Mucosa of rectum (tissue), 2 donors: ENCODE measurements at regions not wholly inside any gene's neighbourhood (a gene's known extent, or its start where the extent isn't known, plus 50 kb on each side); places are given as distances from the start of the nearest gene placed in this dataset.

Experiments
- H3K27ac ChIP-seq, 2 donors: one replicate each; pipeline ENCODE4 v1.7.0; 2013; ENCODE audit warnings: inconsistent platforms in 2 of 2, low read depth in 2 of 2, low read length in 2 of 2
- H3K27me3 ChIP-seq, 2 donors: one replicate each; pipeline ENCODE4 v1.7.0; 2013; ENCODE audit warnings: low read length in 2 of 2; ENCODE audit not compliant: control insufficient read depth in 2 of 2, insufficient read depth in 2 of 2
- H3K36me3 ChIP-seq, 2 donors: one replicate each; pipeline ENCODE4 v1.7.0; 2013; ENCODE audit warnings: low read length in 2 of 2; ENCODE audit not compliant: control insufficient read depth in 2 of 2, insufficient read depth in 2 of 2
- H3K4me1 ChIP-seq, 2 donors: one replicate each; pipeline ENCODE4 v1.7.0; 2013; ENCODE audit warnings: low read length in 2 of 2, mild to moderate bottlenecking in 1 of 2; ENCODE audit not compliant: control insufficient read depth in 2 of 2, insufficient read depth in 2 of 2
- H3K4me3 ChIP-seq, 2 donors: one replicate each; pipeline ENCODE4 v1.7.0; 2013; ENCODE audit warnings: low read length in 2 of 2
- H3K9ac ChIP-seq, 2 donors: one replicate each; pipeline ENCODE4 v1.7.0; 2013; ENCODE audit warnings: low read length in 2 of 2, low read depth in 1 of 2, mild to moderate bottlenecking in 1 of 2
- H3K9me3 ChIP-seq, 2 donors: one replicate each; pipeline ENCODE4 v1.7.0; 2013; ENCODE audit warnings: low read length in 2 of 2; ENCODE audit not compliant: control insufficient read depth in 2 of 2
- donor health status: healthy.
- donor health status: Normal muscosa, but diverticular disease.

DNA sequence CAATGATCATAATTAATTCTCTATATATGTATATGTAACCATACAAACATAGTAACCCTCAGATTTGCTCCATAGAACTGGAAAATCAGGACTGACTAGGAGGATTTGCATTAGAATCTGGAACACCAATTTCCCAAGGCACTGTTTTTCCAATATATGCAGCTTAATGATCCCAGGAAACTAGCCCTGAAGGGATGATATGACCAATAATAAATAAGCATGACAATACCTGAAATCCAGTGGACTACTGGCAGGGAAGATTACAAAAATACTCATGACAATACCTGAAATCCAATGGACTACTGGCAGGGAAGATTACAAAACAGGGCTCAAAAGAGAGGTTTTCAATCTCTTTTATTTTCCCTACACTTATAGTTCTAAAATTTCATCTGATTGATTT is 98.4 kb downstream of the PCDH7 start:
- H3K27me3 ChIP-seq, result no peaks in the 10 kb centered on the region
- H3K36me3 ChIP-seq, result no peaks in the 10 kb centered on the region
- H3K9me3 ChIP-seq, result no peaks in the 10 kb centered on the region
- no peak overlapping the region for H3K9ac ChIP-seq
- H3K4me3 ChIP-seq, result no peak overlapping the region
- H3K4me1 ChIP-seq, result no peaks in the 10 kb centered on the region
- no peak overlapping the region for H3K27ac ChIP-seq

DNA sequence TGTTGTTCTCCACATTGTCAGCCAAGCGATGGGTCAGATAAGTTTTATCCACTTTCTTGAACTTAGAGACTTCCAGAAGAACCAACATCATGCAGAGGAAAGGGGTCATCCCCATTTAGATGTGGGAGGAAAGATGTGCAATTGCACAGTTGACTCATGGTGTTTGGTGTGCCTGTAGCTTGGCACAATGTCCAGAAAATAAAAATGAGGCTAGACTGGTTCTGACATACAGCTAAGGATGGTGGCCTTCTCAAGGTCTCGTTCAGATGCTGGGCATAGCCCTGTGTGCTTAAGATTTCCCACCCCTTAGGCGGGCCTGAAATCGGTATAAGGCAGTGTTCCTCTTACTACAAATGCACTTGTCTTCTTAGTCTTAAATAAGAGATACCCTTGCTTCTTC is 101.1 kb downstream of the PCDH7 start:
- Histone ChIP-seq H3K9me3 (no peaks in the 10 kb centered on the region), H3K9ac (no peak overlapping the region), H3K4me1 (no peaks in the 10 kb centered on the region), H3K4me3 (no peak overlapping the region), H3K36me3 (no peaks in the 10 kb centered on the region), H3K27ac (no peak overlapping the region), H3K27me3 (no peaks in the 10 kb centered on the region)

DNA sequence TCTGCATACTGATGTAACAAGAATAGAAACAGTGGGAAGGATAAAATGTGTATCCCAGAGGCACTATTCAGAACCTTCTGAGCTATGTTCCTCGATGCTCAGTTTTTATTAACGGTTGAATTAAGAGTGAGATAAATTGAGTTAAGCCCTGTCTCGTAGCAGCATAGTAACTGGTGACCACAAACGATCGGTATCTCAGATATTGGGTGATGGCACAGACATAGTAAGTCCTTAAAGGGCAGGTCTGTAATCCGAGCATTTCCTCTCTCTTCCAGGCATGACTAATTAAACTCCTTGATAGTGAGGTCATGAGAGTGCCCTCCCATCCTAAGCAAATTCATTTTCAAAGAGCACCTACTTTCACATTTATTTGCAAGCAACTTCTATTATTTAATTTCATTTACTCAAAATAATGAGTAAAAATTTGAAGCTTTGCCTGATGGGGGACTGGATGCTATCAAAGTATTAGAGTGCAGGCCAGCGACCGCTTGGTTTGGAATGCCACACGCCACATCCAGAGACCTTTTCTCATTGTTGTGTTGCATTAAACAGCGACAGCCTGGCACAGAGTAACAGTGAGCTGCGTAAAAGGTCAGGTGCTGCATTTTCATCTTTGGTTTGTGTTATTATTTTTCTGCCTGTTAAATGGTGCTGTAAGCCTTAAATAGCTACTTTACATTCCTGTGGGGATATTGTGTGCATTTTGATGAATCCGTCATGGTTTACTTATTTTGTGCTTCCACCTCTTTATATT is 101.9 kb downstream of the PCDH7 start:
- Histone ChIP-seq H3K4me1 (no peaks in the 10 kb centered on the region), H3K27ac (no peak overlapping the region), H3K9ac (no peak overlapping the region), H3K27me3 (no peaks in the 10 kb centered on the region), H3K36me3 (no peaks in the 10 kb centered on the region), H3K9me3 (no peaks in the 10 kb centered on the region), H3K4me3 (no peak overlapping the region)

DNA sequence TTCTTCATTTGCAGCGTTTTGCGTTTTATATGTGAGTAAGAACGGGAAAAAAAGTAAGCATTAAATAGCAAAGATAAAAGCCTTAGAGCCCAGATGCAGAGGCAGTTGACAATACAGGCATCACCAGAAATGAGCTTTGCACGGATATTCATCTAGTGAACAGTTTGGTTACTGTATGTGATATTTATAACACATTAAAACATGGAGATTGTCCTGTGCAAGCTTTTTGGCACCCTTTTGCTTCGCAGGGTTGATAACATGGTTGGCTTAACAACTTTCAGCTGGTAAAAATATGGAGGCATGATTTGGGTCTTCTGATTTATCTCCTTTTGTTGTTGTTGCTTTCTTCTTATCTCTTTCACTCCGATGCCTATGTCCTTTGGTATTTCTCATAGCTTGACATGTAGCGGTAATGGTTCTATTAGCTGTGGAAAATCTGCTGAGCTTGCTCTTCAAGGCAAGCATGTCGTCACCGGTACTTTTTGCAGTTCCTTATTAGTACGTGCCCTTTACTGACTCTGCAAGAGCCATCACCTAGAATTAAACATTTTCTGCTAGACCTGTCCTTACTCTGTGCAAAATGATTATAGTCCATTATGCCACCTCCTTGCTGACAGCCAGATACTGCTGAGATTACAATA is 102.9 kb downstream of the PCDH7 start:
- no peak overlapping the region for H3K9ac ChIP-seq
- no peaks in the 10 kb centered on the region for H3K36me3 ChIP-seq
- no peak overlapping the region for H3K4me3 ChIP-seq
- no peaks in the 10 kb centered on the region for H3K4me1 ChIP-seq
- H3K27ac ChIP-seq, result no peak overlapping the region
- no peaks in the 10 kb centered on the region for H3K9me3 ChIP-seq
- H3K27me3 ChIP-seq, result no peaks in the 10 kb centered on the region

DNA sequence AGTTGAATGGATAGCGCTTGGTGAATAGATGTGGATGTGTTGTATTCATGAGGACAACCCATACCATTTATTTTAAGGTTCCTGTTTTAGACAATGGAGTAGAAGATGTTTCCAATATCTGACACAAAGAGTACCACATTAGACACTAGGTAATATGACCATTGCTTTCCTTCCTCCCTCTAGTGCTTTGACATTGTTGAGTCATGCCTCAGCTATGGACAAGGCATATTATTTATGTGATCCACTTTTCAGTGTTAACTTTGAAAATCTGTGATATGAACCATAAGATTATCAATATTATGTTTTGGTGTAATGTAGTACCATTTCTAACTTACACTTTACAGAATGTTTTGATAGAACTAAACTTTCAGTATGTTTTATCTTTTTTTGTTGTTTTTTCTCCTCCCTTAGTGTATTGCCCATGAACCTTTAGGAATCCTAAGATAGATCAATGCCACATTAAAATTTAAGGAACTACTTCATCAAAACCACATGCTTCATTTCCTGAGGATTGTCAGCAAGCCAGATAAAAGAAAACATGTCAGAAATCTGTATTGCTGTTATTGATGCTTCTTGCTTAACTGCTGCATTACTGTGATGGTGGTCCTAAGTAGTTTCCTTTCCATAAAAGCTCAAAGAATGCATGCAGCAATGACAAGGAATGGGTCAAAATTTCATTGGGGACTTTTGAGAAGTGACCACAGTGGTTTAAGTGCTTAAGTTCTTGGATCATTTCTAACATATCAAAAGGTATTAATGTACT is 105.0 kb downstream of the PCDH7 start:
- Histone ChIP-seq H3K4me3 (no peak overlapping the region), H3K9ac (no peak overlapping the region), H3K36me3 (no peaks in the 10 kb centered on the region), H3K4me1 (no peaks in the 10 kb centered on the region), H3K27me3 (no peaks in the 10 kb centered on the region), H3K27ac (no peak overlapping the region), H3K9me3 (no peaks in the 10 kb centered on the region)

DNA sequence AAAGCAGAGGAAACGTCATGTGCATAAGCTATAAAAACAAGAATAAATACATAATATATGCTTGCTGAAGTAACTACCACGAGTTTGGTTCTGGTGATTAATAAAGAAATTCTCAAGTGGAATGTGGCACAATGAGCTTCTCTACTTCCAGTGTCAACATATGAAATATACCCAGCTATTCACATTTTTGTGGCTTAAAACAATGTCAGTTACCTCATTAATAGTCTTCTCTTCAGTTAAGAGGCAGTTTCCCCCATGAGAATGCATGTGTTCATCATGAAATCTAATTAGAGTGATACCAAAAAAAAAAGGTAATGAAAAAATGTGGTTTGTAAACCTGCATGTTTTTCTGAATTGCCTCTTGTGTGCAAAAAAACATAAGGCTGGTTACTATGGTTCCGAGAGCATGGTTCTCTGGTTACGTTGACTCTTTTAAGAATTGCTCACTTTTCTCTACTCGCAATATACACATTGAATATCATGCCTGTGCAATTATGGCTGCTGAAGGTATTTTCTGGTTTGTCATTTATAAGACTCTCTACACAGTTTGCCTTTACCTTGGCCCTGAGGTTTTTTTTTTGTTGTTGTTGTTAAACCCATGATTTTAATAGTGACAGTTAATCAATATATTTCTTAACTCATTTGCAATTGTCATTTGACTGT is 108.2 kb downstream of the PCDH7 start:
- Histone ChIP-seq H3K9ac (no peak overlapping the region), H3K4me1 (no peaks in the 10 kb centered on the region), H3K27ac (no peak overlapping the region)

DNA sequence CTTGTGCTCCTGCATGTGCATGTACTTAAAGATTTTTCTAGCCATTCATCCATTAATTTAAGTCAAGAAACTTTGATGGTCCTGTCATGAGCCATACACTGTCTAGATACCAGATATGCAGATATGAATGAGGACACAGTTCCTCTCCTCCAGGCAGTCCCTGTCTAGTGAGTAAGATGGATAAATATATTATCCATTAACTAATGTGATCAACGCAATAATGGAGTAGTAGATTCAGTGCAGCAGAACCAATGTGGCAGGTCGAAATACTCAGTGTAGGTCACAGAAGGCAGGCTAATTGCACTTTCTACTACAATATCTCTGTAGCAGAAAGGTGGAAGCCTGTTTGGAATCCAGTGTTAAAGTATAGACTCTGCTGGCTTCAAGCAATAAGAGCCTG is 112.5 kb downstream of the PCDH7 start:
- Histone ChIP-seq H3K27ac (no peak overlapping the region), H3K36me3 (no peaks in the 10 kb centered on the region), H3K27me3 (no peaks in the 10 kb centered on the region), H3K9me3 (no peaks in the 10 kb centered on the region), H3K9ac (no peak overlapping the region), H3K4me1 (no peaks in the 10 kb centered on the region), H3K4me3 (no peak overlapping the region)

More for the DNA sequence above, 108.2 kb downstream of the PCDH7 start:
- H3K36me3 ChIP-seq, result no peaks in the 10 kb centered on the region
- H3K27me3 ChIP-seq, result no peaks in the 10 kb centered on the region
- H3K9me3 ChIP-seq, result no peaks in the 10 kb centered on the region
- no peak overlapping the region for H3K4me3 ChIP-seq

DNA sequence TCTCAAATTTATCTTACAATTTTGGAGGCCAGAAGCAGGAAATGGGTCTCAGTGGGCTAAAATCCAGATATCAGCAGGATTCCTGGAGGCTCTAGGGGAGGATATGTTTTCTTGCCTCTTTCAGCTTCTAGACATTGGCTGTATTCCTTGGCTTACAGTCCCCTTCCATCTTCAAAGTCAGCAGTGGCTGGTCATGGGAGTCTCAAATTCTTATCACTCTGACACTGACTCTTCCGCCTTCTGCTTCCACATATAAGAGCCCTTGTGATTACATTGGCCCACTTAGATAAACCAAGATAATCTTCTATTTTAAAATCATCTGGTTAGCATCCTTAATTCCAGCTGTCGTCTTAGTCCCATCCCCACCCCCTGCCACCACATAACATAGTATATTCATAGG is 113.0 kb downstream of the PCDH7 start:
- Histone ChIP-seq H3K36me3 (no peaks in the 10 kb centered on the region), H3K4me1 (no peaks in the 10 kb centered on the region), H3K9me3 (no peaks in the 10 kb centered on the region), H3K4me3 (no peak overlapping the region), H3K27ac (no peak overlapping the region), H3K9ac (no peak overlapping the region), H3K27me3 (no peaks in the 10 kb centered on the region)

DNA sequence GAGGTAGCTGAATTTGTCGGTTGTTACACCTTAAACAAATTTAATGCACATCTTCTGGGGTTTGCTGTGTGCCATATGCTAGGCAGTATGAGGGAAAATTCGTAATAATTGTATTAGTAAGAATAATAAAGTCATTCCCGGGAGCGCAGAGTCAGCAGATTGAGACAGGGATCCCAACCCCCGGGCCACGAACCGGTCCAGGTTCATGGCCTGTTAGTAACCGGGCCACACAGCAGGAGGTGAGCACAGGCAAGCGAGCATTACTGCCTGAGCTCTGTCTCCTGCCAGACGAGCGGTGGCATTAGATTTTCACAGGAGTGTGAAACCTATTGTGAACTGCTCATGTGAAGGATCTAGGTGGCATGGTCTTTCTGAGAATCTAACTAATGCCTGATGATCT is 114.9 kb downstream of the PCDH7 start:
- H3K9me3 ChIP-seq, result no peaks in the 10 kb centered on the region
- H3K27me3 ChIP-seq, result no peaks in the 10 kb centered on the region
- H3K36me3 ChIP-seq, result no peaks in the 10 kb centered on the region
- H3K4me1 ChIP-seq, result no peaks in the 10 kb centered on the region
- no peak overlapping the region for H3K9ac ChIP-seq
- no peak overlapping the region for H3K4me3 ChIP-seq
- no peak overlapping the region for H3K27ac ChIP-seq

DNA sequence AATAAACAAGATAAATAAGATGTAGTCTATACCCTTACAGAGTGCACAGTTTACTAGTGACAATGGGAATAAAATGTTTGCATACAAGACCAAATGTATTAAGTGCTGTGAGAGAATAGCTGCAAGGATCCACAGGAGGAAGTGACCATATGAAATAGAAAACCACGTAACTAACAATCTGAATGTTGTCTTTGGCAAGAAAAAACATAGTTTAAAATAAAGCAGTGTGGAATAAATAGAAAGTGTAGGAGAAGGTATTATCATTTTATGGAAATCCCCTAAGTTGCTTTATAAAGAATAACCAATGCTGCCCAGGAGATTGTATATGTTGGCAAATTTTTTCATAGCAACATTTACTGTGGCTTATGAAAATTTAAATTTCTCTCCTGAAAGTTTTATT is 116.1 kb downstream of the PCDH7 start:
- no peak overlapping the region for H3K27ac ChIP-seq
- no peak overlapping the region for H3K4me3 ChIP-seq
- H3K36me3 ChIP-seq, result no peaks in the 10 kb centered on the region
- no peak overlapping the region for H3K9ac ChIP-seq
- H3K9me3 ChIP-seq, result no peaks in the 10 kb centered on the region
- no peaks in the 10 kb centered on the region for H3K27me3 ChIP-seq
- no peaks in the 10 kb centered on the region for H3K4me1 ChIP-seq
